Renal cortex interstitium (tissue), 11 donors: ENCODE measurements at regions not wholly inside any gene's neighbourhood (a gene's known extent, or its start where the extent isn't known, plus 50 kb on each side); places are given as distances from the start of the nearest gene placed in this dataset.

ENCODE experiments used
- DNase-seq, 11 donors: peaks; one replicate each; pipeline ENCODE4 v3.0.0-alpha.2; 2013; ENCODE audit warnings: low read depth in 9 of 11, low spot score in 4 of 11; ENCODE audit errors: extremely low read depth in 1 of 11

DNA sequence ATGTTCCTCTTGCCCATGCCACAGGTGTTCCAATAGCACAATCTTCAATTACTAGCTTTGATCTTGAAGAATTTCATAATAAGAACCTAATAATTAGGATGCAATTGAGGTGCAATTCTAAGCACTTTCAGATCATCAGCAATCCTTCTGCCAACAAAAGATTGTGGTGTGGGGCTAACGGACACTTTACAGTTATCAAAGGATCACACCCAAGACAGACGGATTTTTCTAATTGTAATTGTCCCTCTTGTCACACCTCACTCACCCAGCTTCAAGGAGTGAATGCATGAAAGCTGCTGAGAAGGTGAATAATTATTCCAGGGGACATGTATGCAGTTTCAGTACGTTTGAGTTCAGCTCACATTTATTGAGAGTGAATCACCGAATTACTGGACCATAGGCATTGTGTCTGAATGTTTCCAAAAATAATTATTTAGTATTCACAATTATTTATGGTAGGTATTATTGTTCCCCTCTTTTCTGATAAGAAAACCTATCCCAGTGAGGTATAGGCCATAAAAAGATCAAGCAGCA lies 438.5 kb upstream of the TRIB2 start:
- no peak for DNase-seq

DNA sequence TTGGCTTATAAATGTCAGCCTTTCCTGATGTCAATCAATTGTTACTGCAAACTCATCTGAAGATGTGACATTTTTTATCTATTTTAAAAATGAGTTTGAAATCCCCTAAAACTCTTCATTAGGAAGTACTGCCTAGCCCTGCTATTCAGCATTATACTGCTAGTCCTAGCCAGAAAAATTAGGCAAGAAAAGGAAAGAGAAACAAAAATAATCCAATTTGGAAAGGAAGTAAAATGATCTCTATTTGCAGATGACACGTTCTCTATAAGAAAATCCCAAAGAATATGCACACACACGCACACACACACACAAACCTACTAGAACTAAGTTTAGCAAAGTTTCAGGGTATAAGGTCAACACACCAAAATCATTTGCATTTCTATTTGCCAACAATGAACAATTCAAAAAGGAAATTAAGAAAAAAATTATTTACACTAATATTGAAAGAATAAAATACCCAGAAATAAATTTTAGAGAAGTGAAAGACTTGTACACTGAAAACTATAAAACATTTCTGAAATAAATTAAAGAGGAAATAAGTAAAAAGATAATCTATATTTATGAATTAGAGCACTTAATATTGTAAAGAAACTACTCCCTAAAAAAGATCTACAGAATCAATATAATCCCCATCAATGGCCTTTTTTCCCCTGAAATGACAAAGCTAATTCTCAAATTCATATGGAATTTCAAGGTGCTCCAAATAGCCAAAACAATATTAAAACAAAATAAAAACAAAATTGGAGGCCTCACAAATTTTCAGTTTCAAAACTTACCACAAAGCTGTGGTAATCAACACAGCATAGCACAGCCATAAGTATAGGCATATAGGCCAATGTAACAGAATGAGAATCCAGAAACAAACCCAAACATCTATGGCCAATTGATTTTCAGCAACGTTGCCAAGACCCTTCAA lies 433.7 kb upstream of the TRIB2 start:
- no peak for DNase-seq

DNA sequence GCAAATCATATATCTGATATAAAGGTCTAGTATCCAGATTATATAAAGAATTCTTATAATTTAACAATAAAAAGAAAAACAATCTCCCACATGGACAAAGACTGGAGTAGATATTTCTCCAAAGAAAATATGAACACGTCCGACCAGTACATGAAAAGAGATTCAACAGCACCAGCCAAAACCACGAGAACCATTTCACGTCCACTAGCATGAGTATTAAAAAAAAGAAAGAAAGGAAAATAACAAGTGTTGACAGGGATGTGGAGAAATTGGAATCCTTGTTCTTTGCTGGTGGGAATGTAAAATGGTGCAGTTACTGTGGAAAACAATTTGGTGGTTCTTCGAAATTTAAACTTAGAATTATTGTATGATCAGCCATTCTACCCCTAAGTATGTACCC lies 432.7 kb upstream of the TRIB2 start:
- no peak for DNase-seq

DNA sequence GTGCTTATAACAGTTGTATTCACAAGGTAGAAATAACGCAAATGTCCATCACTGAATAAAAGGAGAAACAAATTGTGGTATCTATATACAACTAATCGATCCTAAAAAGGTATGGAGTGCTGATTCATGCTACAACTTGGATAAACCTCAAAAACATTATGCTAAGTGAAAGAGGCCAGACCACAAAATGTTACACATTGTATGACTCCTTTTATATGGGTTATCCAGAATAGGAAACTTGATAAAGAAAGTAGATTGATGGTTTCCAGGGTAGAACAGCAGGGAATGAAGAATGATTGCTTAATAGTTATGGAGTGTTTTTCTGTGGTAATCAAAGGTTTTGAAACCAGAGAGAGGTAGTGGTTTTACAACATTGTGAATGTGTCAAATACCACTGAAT lies 432.2 kb upstream of the TRIB2 start:
- no peak for DNase-seq

GRCh38 chr2:12286347-12286746 lies 430.4 kb upstream of the TRIB2 start:
- DNase-seq = no peak

- DNase-seq = no peak
Observed at GRCh38 chr2:12287220-12287751, 429.4 kb upstream of the TRIB2 start.

DNA sequence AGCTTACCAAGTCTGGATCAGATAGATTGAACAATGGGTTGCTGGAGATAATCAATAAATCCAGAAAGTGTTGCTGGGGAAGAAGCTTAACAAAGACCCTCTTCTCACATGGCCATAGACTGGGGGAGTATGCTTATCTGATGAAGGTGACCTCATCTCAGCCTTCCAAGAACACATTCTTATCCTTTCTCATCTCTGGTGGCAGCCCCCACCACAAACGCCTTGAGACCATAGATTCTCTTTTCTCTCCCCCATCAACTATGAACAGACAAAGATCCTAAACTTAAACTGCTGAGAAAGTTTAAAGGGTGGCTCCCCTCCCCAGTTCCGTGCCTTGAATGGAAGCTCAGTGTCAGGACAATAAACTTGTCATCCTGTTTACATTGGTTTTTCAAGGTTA lies 428.7 kb upstream of the TRIB2 start:
- DNase-seq = no peak

GRCh38 chr2:12289120-12289802 lies 427.5 kb upstream of the TRIB2 start:
- no peak for DNase-seq

- no peak for DNase-seq
Observed at GRCh38 chr2:12291303-12291702, 425.4 kb upstream of the TRIB2 start.

GRCh38 chr2:12293874-12294273 lies 422.9 kb upstream of the TRIB2 start:
- no peak for DNase-seq

DNA sequence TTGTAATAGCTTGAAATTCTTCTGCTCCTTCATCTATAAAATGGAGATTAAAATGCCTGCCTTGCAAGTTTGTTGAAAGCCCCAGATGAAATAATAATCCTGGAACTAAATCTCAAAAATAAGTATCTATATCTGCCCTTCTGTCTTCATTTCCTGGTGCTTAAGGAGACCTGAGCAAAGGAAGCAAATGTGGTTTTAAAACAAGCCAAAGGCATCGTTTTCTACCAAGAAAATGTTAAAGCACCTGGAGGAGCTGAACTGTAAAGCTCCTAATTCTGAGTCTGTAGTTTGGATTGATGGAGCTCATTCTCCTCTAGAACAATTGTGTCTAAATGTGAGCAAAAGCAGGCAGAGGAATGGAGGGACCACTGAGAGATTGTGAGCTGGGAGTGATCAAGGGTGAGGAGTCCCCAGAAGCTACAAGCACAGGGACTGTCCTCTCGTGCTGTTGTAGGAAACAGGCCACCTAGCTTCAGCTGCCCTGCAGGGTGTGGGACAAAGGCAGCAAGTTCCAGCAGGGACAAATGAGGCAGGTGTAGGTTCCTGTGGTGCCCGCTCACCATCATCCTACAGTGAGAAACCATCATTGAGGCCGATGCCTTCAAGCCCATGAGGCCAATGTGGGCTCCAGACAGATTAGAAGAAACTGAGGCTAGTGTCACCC lies 420.7 kb upstream of the TRIB2 start:
- DNase-seq = no peak

GRCh38 chr2:12296915-12297314 lies 419.8 kb upstream of the TRIB2 start:
- no peak for DNase-seq

GRCh38 chr2:12298352-12298751 lies 418.4 kb upstream of the TRIB2 start:
- DNase-seq = no peak

- no peak for DNase-seq
Observed at GRCh38 chr2:12299431-12299830, 417.3 kb upstream of the TRIB2 start.

GRCh38 chr2:12300019-12300602 lies 416.6 kb upstream of the TRIB2 start:
- no peak for DNase-seq

- no peak for DNase-seq
Observed at GRCh38 chr2:12300927-12301326, 415.8 kb upstream of the TRIB2 start.

DNA sequence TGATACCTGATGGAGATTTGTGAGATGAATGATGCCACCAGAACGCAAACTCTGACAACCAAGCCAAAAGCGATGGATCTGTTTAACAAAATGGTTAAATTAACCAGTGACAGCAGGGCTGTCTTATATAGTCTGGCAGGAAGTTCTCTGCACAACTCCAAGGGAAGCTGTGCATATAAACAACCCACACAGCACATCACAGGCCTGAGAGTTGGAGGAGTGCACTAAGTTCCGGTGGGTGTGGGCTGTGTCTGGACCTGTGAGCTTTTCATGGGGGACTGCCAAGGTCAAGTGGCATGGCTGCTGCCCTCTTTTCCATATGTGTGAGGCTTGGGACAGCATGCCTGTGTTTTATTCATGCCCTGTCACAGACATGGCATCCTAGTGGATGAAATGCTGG lies 414.6 kb upstream of the TRIB2 start:
- DNase-seq = no peak

DNA sequence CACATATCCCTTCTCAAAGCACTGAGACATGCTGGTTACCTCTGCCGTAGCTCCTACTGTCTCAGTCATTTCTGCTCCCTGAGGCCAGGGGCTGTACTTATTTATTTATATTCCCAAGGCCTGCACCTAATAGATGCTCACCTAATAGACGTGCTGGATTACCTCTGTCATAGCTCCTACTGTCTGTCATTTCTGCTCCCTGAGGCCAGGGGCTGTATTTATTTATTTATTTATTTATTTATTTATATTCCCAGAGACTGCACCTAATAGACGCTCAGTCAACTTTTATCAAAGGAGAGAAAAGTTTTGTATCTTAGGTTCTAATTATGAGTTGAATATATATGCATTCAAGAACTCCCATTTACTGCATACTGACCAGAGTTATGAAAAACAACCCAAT lies 414.0 kb upstream of the TRIB2 start:
- DNase-seq = no peak
